ENCODE measurements at regions not wholly inside any gene's neighbourhood (a gene's known extent, or its start where the extent isn't known, plus 50 kb on each side); places are given as distances from the start of the nearest gene placed in this dataset.

GRCh38 chr12:116474331-116474730, 84.8 kb upstream of the MAP1LC3B2 start:
- DNase-seq (ENCODE audit: low spot score in 2 of 2) = no peak
- no peak for TF ChIP-seq POLR2A (IDR thresholded peaks at IDR 0.05)
- TF ChIP-seq CTCF (IDR thresholded peaks at IDR 0.05) = no peak
- 46 to 59% methylated on average over 1 of the region's 1 CpG for WGBS, 2 donors
- intact Hi-C loops (cut with DNase I; ENCODE audit: low total_unique reads) = no loop called here
- no peak overlapping the region for H3K4me3 ChIP-seq (ENCODE audit: low read depth, poor library complexity, severe bottlenecking)

GRCh38 chr12:116474899-116475298, 84.3 kb upstream of the MAP1LC3B2 start:
- WGBS, 2 donors = 96 to 99% methylated on average over 4 of the region's 4 CpGs
- H3K4me3 ChIP-seq (ENCODE audit: low read depth, poor library complexity, severe bottlenecking) = no peak overlapping the region
- DNase-seq (ENCODE audit: low spot score in 2 of 2) = no peak
- intact Hi-C loops (cut with DNase I; ENCODE audit: low total_unique reads) = no loop called here
- no peak for TF ChIP-seq CTCF (IDR thresholded peaks at IDR 0.05)
- TF ChIP-seq POLR2A (IDR thresholded peaks at IDR 0.05) = no peak

GRCh38 chr12:116476227-116476822, 82.9 kb upstream of the MAP1LC3B2 start:
- no peak for TF ChIP-seq CTCF (IDR thresholded peaks at IDR 0.05)
- TF ChIP-seq POLR2A (IDR thresholded peaks at IDR 0.05) = no peak
- DNase-seq (ENCODE audit: low spot score in 2 of 2) = no peak
- 93% methylated on average over 7 of the region's 7 CpGs for WGBS, 2 donors
- intact Hi-C loops (cut with DNase I; ENCODE audit: low total_unique reads) = no loop called here
- H3K4me3 ChIP-seq (ENCODE audit: low read depth, poor library complexity, severe bottlenecking) = no peak overlapping the region

- intact Hi-C loops (cut with DNase I; ENCODE audit: low total_unique reads) = no loop called here
- TF ChIP-seq POLR2A (IDR thresholded peaks at IDR 0.05) (no peak), CTCF (IDR thresholded peaks at IDR 0.05) (no peak)
- 84 to 86% methylated on average over 6 of the region's 6 CpGs for WGBS, 2 donors
- no peak for DNase-seq (ENCODE audit: low spot score in 2 of 2)
- no peak overlapping the region for H3K4me3 ChIP-seq (ENCODE audit: low read depth, poor library complexity, severe bottlenecking)
These were observed 80.9 kb upstream of the MAP1LC3B2 start for GRCh38 chr12:116478243-116478773.

GRCh38 chr12:116480210-116480810, 78.9 kb upstream of the MAP1LC3B2 start:
- TF ChIP-seq CTCF (IDR thresholded peaks at IDR 0.05) = no peak
- TF ChIP-seq POLR2A (IDR thresholded peaks at IDR 0.05) = no peak
- intact Hi-C loops (cut with DNase I; ENCODE audit: low total_unique reads) = no loop called here
- H3K4me3 ChIP-seq (ENCODE audit: low read depth, poor library complexity, severe bottlenecking) = no peak overlapping the region
- no peak for DNase-seq (ENCODE audit: low spot score in 2 of 2)
- WGBS, 2 donors = 61 to 72% methylated on average over 3 of the region's 3 CpGs

Measured in lower leg skin (tissue), 4 donors.